ENCODE measurements at regions not wholly inside any gene's neighbourhood (a gene's known extent, or its start where the extent isn't known, plus 50 kb on each side); places are given as distances from the start of the nearest gene placed in this dataset.
A peak's percentile ranks its signal among the peaks of the same experiment; 100 is the strongest.

GRCh38 chr14:26905229-26905628 is 307.4 kb upstream of the NOVA1 start:
- Histone ChIP-seq H3K4me3 (no peak overlapping the region), H3K27ac (no peak overlapping the region)

DNA sequence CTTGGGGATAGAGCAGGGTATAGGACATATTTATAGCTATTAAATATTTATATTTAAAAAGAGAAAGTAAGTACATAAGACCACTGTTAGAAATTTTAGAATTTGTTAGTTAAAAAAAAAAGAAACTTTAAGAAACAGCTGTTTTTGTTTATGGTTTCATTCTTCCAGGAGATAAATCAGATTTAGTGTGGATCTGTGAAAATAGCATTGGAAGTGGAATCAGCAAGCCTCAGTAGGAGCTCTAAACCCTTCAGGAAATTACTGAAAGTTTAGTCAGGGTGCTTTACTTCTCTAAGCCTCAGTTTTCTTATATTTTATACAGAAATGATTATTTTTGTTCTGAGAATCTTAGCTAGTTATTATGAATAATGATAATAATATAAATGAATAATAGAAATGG is 316.0 kb upstream of the NOVA1 start:
- Histone ChIP-seq H3K4me3 (no peak overlapping the region), H3K27ac (no peak overlapping the region)

- Histone ChIP-seq H3K4me3 (no peak overlapping the region), H3K27ac (no peak overlapping the region)
Measured at GRCh38 chr14:26917086-26917485, 319.3 kb upstream of the NOVA1 start.

- no peak overlapping the region for H3K4me3 ChIP-seq
Measured at GRCh38 chr14:26925876-26926584, 328.2 kb upstream of the NOVA1 start.

GRCh38 chr14:26926585-26926984 is 328.8 kb upstream of the NOVA1 start:
- Histone ChIP-seq H3K27ac (no peak overlapping the region), H3K4me3 (no peak overlapping the region)

More at GRCh38 chr14:26925876-26926584, 328.2 kb upstream of the NOVA1 start:
- no peak overlapping the region for H3K27ac ChIP-seq

- H3K4me3 ChIP-seq, result no peak overlapping the region
- no peak overlapping the region for H3K27ac ChIP-seq
Measured at GRCh38 chr14:26928019-26928418, 330.2 kb upstream of the NOVA1 start.

DNA sequence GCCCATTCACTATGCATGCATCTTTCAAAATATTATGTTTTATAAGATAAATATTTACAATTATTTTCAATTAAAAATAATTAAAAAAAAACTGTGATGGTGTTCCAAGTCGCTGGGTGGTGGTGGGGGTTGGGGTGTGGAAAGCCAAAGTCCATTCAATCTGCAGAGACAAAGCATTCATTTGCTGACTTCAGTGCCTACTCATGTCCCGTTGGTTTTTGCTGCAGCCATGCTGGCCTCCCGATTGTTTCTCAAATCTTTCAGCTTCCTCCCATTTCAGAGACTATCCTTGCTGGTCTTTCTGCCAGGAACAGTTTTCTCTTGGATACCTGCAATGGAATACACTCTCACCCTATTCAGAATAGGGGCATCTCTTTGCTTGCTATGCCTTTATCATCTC is 331.5 kb upstream of the NOVA1 start:
- no peak overlapping the region for H3K4me3 ChIP-seq
- no peak overlapping the region for H3K27ac ChIP-seq

DNA sequence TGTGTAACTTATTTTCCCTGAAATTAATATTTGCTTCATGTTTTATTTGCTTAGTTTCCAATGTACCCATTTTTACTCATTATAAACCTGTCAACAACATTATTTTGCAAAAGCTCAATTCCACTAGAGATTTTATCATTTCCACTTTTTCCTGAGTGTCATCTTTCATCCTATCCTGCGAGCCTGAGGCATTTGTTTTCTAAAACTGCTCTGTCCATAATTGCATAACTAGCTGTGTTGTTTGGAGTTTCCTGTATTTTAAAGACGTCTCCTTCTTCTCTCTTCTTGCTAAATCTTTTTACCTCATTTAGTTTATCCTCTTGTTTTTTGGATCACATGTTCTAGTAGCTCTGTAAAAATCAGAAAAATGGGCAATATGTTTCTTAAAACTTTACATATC is 332.7 kb upstream of the NOVA1 start:
- Histone ChIP-seq H3K27ac (no peak overlapping the region), H3K4me3 (no peak overlapping the region)

DNA sequence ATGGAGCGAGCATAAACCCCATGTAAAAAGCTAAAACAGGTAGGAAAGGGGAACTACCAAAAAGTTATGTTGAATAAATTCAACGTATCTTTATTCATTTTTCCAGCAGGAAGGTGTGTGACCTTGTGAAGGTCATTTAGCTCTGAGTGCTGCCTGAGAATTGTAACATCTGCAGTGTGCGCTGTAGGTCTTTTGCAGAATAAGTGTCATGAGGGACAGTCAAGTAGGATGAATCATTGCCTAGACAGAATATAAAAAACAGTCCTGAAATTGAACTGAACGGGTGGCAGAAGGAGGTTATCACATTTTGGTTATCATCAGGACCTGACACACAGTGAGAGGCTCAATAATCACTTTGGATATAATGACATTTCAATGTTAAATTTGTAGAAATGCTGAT is 334.8 kb upstream of the NOVA1 start:
- H3K4me3 ChIP-seq, result no peak overlapping the region

DNA sequence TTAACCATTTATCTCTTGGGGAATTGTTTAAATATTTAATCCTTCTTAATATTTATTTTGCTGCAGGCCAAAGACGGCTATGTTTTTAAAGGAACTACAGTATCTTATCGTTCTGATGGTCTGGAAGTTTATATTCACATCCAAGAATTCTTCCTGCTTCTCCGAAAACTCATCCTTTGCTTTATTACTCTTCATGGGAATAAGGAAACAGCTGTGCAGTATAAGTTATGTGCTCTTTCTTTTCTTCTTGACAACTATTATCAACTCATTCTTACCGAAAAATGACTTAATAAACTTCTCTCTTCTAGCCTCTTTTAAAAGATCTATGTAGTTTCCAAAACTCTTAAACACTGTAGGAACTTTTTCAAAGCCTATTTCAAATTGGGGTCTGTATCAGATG is 335.6 kb upstream of the NOVA1 start:
- no peak overlapping the region for H3K4me3 ChIP-seq
- no peak overlapping the region for H3K27ac ChIP-seq

More for the DNA sequence above, 334.8 kb upstream of the NOVA1 start:
- H3K27ac ChIP-seq, result no peak overlapping the region

- Histone ChIP-seq H3K27ac (no peak overlapping the region), H3K4me3 (no peak overlapping the region)
Measured at GRCh38 chr14:26934151-26934550, 336.3 kb upstream of the NOVA1 start.

- no peak overlapping the region for H3K27ac ChIP-seq
Measured at GRCh38 chr14:26935733-26936132, 337.9 kb upstream of the NOVA1 start.

GRCh38 chr14:26938054-26938453 is 340.2 kb upstream of the NOVA1 start:
- Histone ChIP-seq H3K27ac (no peak overlapping the region), H3K4me3 (no peak overlapping the region)

More at GRCh38 chr14:26935733-26936132, 337.9 kb upstream of the NOVA1 start:
- no peak overlapping the region for H3K4me3 ChIP-seq

DNA sequence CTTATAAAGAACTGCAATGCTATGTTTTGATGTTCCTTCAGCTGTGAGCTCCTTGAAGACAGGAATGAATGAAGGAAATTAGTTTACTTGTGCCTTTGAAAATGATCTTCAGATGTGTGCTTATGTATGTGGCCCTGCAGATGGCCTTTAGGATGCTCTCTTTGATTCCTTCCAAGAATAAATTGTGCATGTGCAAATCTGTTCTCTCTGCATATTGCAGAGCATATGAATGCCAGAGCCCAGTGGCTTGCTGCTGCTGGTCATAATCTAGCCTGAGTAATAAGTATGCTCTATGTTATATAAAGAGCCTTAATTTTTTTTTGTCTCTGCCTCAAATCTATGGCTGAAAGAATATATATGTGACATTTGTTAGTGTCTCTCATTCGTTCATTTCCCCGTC is 341.9 kb upstream of the NOVA1 start:
- H3K27ac ChIP-seq, result no peak overlapping the region
- H3K4me3 ChIP-seq, result no peak overlapping the region

DNA sequence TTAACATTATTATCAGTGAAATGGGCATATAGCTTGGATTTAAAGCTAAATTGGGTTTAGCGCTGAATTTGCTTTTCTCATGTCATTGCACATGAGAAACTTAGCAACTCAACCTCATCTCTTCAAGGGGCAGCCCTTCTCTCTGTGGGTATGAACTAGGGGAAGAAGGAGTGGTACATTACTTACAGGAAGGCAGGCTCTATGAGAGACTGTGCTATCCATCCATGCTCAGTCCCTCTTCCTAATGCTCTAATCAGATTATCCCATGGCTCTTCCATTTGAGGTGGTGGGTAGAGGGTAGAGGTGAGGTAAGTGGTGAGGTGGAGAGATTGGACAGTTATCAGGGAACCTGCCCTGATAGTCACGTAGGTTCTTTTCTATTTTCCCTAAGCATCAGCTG is 343.7 kb upstream of the NOVA1 start:
- no peak overlapping the region for H3K27ac ChIP-seq
- no peak overlapping the region for H3K4me3 ChIP-seq

- no peak overlapping the region for H3K27ac ChIP-seq
- no peak overlapping the region for H3K4me3 ChIP-seq
Measured at GRCh38 chr14:26947265-26947664, 349.4 kb upstream of the NOVA1 start.

DNA sequence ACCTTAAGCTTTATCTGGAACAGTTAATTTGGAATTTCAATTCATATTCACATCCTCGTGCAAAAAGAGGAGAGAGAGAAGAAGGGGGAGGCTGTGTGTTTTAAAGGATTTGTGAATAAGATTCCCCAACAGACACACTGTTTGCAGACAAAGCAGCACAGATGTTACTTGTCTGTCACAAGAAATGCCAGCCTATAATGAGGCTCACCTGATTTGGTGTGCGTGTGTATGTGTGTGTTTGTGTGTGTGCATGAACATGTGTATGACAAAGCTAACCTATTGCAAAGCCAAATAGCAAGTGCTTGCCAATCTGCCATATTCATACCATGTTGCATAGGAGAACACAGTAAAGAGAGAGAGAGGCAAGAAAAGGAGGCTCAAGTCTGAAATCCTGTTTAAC is 361.6 kb upstream of the NOVA1 start:
- H3K4me3 ChIP-seq, result no peak overlapping the region
- no peak overlapping the region for H3K27ac ChIP-seq

DNA sequence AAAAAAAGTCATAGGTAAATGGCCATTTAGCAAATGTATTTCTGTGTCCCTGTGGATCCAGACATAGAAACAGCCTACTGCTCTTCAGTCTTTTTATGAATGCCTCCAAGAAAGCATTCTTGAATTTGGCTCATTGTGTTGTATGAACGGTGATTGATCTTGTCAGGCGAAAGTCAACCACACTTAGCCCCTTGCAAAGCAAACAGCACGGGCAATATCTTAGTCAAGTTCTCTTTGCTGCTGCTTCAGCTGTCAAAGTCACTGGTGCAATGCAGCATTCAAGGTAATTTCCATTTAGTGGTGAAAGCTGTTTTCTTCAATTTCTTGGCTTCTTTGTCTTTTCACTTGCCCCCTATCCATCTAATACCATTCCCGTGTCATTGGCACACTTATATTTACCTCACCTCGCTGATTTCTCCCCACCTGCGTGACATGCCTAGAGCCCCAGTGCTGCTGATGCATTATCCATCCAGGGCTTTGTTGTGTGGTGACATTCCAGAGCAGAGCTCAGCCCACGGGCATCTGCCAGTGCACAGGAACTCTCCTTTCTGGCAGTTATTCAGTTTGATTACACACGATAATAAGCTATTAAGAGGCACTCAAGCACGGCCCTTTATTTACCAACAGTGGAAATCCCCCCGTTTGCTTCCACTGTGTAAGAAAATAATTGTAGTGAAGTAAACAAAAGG is 362.3 kb upstream of the NOVA1 start:
- no peak overlapping the region for H3K27ac ChIP-seq

DNA sequence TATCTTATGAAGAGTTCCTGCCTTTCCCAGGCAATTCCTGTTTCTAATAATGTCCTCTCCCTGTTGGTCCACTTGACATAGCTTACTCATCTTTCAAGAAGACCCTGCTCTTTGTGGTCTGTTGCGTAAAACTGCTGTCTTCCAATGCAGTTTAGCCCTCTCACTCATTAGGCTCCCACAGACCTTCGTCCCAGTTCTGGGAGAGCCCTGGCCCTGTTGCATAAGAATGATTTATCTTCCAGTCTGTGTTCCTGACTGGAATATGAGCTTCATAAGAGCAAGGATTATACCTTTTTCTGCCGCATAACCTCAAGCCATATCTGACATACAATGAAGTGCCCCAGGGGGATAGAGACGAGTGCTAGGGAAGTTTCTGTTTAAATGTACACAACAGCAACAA is 365.9 kb upstream of the NOVA1 start:
- no peak overlapping the region for H3K4me3 ChIP-seq
- H3K27ac ChIP-seq, result peak overlapping the region in 3 of 21 experiments; percentile 19 to 56 (median 48)

More for the DNA sequence above, 362.3 kb upstream of the NOVA1 start:
- no peak overlapping the region for H3K4me3 ChIP-seq

DNA sequence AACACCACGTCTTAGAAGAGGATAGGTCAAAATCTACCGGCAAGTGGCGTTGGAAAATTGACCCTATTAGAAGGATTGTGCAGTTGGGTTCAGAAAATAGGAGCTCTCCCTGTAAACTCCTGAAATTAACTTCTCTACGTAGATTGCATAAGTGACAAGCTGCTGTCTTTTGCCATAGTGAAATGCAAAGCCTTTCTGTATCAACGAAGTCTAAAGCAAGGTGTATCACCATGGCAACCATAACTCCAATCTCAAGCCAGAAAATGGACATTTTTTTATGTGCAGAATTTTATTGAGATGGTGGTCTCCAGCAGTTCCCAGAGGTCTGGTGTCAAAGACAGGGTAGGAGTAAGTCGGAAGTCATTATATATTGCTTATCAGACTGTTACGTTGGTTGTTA is 367.7 kb upstream of the NOVA1 start:
- H3K27ac ChIP-seq, result no peak overlapping the region
- H3K4me3 ChIP-seq, result no peak overlapping the region

DNA sequence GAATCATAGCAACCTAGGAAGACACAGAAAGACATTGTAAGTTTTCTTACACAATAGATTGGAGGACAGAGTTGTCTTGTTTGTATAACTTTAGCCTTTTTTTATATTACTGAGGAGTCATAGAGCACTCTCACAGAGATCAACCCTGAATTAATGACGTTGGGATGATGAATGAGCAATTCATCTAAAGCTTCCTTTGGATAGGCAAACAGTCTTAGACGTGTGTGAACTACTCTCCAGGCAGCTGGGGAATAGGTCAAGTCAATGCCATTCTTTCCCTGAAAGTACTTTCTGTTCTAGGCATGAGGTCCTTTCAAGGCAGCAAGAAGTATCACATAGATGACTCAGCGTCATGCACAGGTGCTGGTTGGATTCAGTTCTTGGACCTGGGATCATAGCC is 369.1 kb upstream of the NOVA1 start:
- Histone ChIP-seq H3K4me3 (no peak overlapping the region), H3K27ac (no peak overlapping the region)

GRCh38 chr14:26974965-26975364 is 377.1 kb upstream of the NOVA1 start:
- Histone ChIP-seq H3K27ac (no peak overlapping the region), H3K4me3 (no peak overlapping the region)

All from skin epidermis (tissue), 12 donors.